ENCODE measurements at regions not wholly inside any gene's neighbourhood (a gene's known extent, or its start where the extent isn't known, plus 50 kb on each side); places are given as distances from the start of the nearest gene placed in this dataset.

GRCh38 chr22:34599567-34599966 lies 466.4 kb upstream of the ISX start:
- Histone ChIP-seq H3K4me1 (no peaks in the 10 kb centered on the region), H3K4me3 (no peak overlapping the region), H3K9me3 (no peaks in the 10 kb centered on the region), H3K27me3 (peaks cover 0 to 7% (median 2%) of the 10 kb centered on the region in 4 donors), H3K27ac (replicated peaks in 1 of 4) (no peak overlapping the region), H3K36me3 (no peaks in the 10 kb centered on the region)
- DNase-seq (ENCODE audit: extremely low spot score) = peak; percentile 79
- WGBS = no CpG with 5 or more reads among the region's 1 CpG
- TF ChIP-seq POLR2A (IDR thresholded peaks at IDR 0.05; ENCODE audit: low read depth) (no peak), POLR2AphosphoS5 (IDR thresholded peaks at IDR 0.05) (no peak), EP300 (IDR thresholded peaks at IDR 0.05) (no peak), CTCF (IDR thresholded peaks at IDR 0.05) (no peak)
- intact Hi-C loops (cut with DNase I) = no loop called here

- H3K27me3 ChIP-seq = peaks cover 0 to 4% (median 0%) of the 10 kb centered on the region in 4 donors
- H3K4me1 ChIP-seq = no peaks in the 10 kb centered on the region
- TF ChIP-seq POLR2AphosphoS5 (IDR thresholded peaks at IDR 0.05) = no peak
- no peak for TF ChIP-seq POLR2A (IDR thresholded peaks at IDR 0.05; ENCODE audit: low read depth)
- TF ChIP-seq CTCF (IDR thresholded peaks at IDR 0.05) = no peak
- TF ChIP-seq EP300 (IDR thresholded peaks at IDR 0.05) = no peak
- no peak overlapping the region for H3K4me3 ChIP-seq
- no peaks in the 10 kb centered on the region for H3K9me3 ChIP-seq
- intact Hi-C loops (cut with DNase I) = no loop called here
- DNase-seq (ENCODE audit: extremely low spot score) = no peak
- 64% methylated on average over 3 of the region's 3 CpGs for WGBS
- no peaks in the 10 kb centered on the region for H3K36me3 ChIP-seq
- H3K27ac ChIP-seq (replicated peaks in 1 of 4) = no peak overlapping the region
Observed at GRCh38 chr22:34604312-34604711, 461.6 kb upstream of the ISX start.

- Histone ChIP-seq H3K4me3 (no peak overlapping the region), H3K27ac (replicated peaks in 1 of 4) (no peak overlapping the region), H3K27me3 (peaks cover 0 to 2% (median 0%) of the 10 kb centered on the region in 4 donors), H3K9me3 (no peaks in the 10 kb centered on the region), H3K4me1 (no peaks in the 10 kb centered on the region), H3K36me3 (no peaks in the 10 kb centered on the region)
- no peak for DNase-seq (ENCODE audit: extremely low spot score)
- TF ChIP-seq CTCF (IDR thresholded peaks at IDR 0.05) = no peak
- no peak for TF ChIP-seq POLR2AphosphoS5 (IDR thresholded peaks at IDR 0.05)
- intact Hi-C loops (cut with DNase I) = no loop called here
- WGBS = 68% methylated on average over 5 of the region's 5 CpGs
Observed at GRCh38 chr22:34608106-34608505, 457.9 kb upstream of the ISX start.

- TF ChIP-seq POLR2A (IDR thresholded peaks at IDR 0.05; ENCODE audit: low read depth) (no peak), CTCF (IDR thresholded peaks at IDR 0.05) (no peak), EP300 (IDR thresholded peaks at IDR 0.05) (no peak), POLR2AphosphoS5 (IDR thresholded peaks at IDR 0.05) (no peak)
- Histone ChIP-seq H3K27ac (replicated peaks in 1 of 4) (no peak overlapping the region), H3K4me1 (no peaks in the 10 kb centered on the region), H3K9me3 (no peaks in the 10 kb centered on the region), H3K27me3 (no peaks in the 10 kb centered on the region), H3K4me3 (no peak overlapping the region), H3K36me3 (no peaks in the 10 kb centered on the region)
- DNase-seq (ENCODE audit: extremely low spot score) = no peak
- 81% methylated on average over 1 of the region's 1 CpG for WGBS
- intact Hi-C loops (cut with DNase I) = no loop called here
Observed at GRCh38 chr22:34608540-34609115, 457.3 kb upstream of the ISX start.

- H3K27ac ChIP-seq (replicated peaks in 1 of 4) = no peak overlapping the region
- TF ChIP-seq CTCF (IDR thresholded peaks at IDR 0.05) (no peak), POLR2A (IDR thresholded peaks at IDR 0.05; ENCODE audit: low read depth) (no peak), POLR2AphosphoS5 (IDR thresholded peaks at IDR 0.05) (no peak), EP300 (IDR thresholded peaks at IDR 0.05) (no peak)
- 86% methylated on average over 5 of the region's 5 CpGs for WGBS
- H3K9me3 ChIP-seq = no peaks in the 10 kb centered on the region
- H3K4me1 ChIP-seq = no peaks in the 10 kb centered on the region
- intact Hi-C loops (cut with DNase I) = no loop called here
- no peak overlapping the region for H3K4me3 ChIP-seq
- DNase-seq (ENCODE audit: extremely low spot score) = no peak
- H3K27me3 ChIP-seq = peaks cover 0 to 4% (median 0%) of the 10 kb centered on the region in 4 donors
- no peaks in the 10 kb centered on the region for H3K36me3 ChIP-seq
Observed at GRCh38 chr22:34609646-34610045, 456.3 kb upstream of the ISX start.
